ENCODE measurements at regions not wholly inside any gene's neighbourhood (a gene's known extent, or its start where the extent isn't known, plus 50 kb on each side); places are given as distances from the start of the nearest gene placed in this dataset.
A peak's percentile ranks its signal among the peaks of the same experiment; 100 is the strongest.

GRCh38 chrX:69110116-69110530, 55.1 kb downstream of the PJA1 start:
- Histone ChIP-seq H3K36me3 (ENCODE audit: low read depth) (no peaks in the 10 kb centered on the region), H3K9me3 (no peaks in the 10 kb centered on the region), H3K4me3 (no peak overlapping the region), H3K4me1 (ENCODE audit: low read depth) (no peaks in the 10 kb centered on the region)
- intact Hi-C loops (cut with DNase I, micrococcal nuclease), result no loop called here
- no peak for TF ChIP-seq CTCF (IDR thresholded peaks at IDR 0.05)
- ATAC-seq, result no peak
- DNase-seq, result no peak

DNA sequence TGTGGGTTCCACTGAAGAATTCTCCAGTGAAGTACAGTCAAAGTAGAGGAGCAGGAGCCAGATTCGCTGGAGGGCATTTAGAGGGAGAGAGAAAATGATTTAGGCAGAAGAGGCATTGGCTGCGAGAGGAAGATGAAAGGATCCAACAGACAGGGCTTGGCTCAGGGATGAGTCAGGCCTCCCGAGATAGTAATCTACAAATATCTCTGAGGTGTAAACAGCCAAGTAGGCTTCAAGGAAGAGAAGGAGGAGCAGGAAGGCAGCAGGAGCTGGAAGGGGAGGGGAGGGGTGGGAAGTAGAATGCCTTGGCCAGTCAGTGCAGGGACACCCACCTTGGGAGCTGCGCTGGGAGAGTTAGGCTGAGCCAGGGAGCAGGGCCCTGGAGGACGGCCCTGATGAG, 55.5 kb downstream of the PJA1 start:
- Histone ChIP-seq H3K36me3 (ENCODE audit: low read depth) (no peaks in the 10 kb centered on the region), H3K4me1 (ENCODE audit: low read depth) (no peaks in the 10 kb centered on the region), H3K9me3 (no peaks in the 10 kb centered on the region), H3K4me3 (no peak overlapping the region)
- TF ChIP-seq CTCF (IDR thresholded peaks at IDR 0.05), result no peak
- peak; percentile 13 for ATAC-seq
- intact Hi-C loops (cut with DNase I, micrococcal nuclease), result no loop called here
- no peak for DNase-seq

- intact Hi-C loops (cut with DNase I, micrococcal nuclease), result no loop called here
- DNase-seq (no peak), ATAC-seq (no peak)
- TF ChIP-seq CTCF (IDR thresholded peaks at IDR 0.05), result no peak
- Histone ChIP-seq H3K36me3 (ENCODE audit: low read depth) (no peaks in the 10 kb centered on the region), H3K4me3 (no peak overlapping the region), H3K9me3 (no peaks in the 10 kb centered on the region), H3K4me1 (ENCODE audit: low read depth) (no peaks in the 10 kb centered on the region)
Measured at GRCh38 chrX:69109036-69109663, 56.1 kb downstream of the PJA1 start.

DNA sequence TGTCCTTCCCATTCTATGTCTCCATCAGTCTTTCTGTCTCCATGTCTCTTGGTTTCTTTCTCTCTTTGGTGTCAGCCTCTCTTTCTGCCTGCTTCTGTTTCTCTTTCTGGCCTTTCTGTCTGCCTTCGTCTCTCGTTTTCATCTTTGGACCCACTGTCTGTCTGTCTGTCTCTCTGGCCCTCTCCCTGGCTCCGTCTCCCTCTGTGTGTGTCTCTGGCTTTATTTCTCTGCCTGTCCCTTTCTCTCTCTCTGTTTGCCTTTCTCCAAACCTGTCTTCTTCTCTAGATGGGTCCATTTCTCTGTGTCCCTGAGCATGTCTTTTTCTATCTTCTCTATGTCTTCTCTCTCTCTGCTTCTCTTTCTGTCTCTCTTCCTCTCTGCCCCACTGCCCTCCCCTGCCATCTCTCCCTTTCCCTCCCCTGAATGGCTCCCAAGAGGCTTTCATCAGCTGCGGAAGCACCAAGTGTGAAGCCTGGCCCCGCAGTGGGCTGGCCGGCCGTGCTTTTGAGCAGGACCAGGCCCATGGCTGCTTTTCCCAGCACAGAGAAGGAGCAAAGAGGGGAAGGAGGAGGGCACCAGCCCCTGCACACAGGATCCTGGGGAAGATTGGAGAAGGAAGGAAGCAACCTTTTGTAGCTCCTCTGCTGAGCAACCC, 57.4 kb downstream of the PJA1 start:
- no peaks in the 10 kb centered on the region for H3K9me3 ChIP-seq
- H3K4me3 ChIP-seq, result no peak overlapping the region
- TF ChIP-seq CTCF (IDR thresholded peaks at IDR 0.05), result no peak
- H3K36me3 ChIP-seq (ENCODE audit: low read depth), result no peaks in the 10 kb centered on the region
- DNase-seq (no peak), ATAC-seq (no peak)
- H3K4me1 ChIP-seq (ENCODE audit: low read depth), result no peaks in the 10 kb centered on the region
- intact Hi-C loops (cut with DNase I, micrococcal nuclease), result no loop called here

- ATAC-seq (no peak), DNase-seq (no peak)
- intact Hi-C loops (cut with DNase I, micrococcal nuclease), result no loop called here
- TF ChIP-seq CTCF (IDR thresholded peaks at IDR 0.05), result no peak
- H3K4me3 ChIP-seq, result no peak overlapping the region
- no peaks in the 10 kb centered on the region for H3K4me1 ChIP-seq (ENCODE audit: low read depth)
- no peaks in the 10 kb centered on the region for H3K36me3 ChIP-seq (ENCODE audit: low read depth)
- H3K9me3 ChIP-seq, result no peaks in the 10 kb centered on the region
Measured at GRCh38 chrX:69107231-69107739, 58.0 kb downstream of the PJA1 start.

All from mucosa of descending colon (tissue), 3 donors.